Lung (tissue), 11 donors: ENCODE measurements at regions not wholly inside any gene's neighbourhood (a gene's known extent, or its start where the extent isn't known, plus 50 kb on each side); places are given as distances from the start of the nearest gene placed in this dataset.

Experiments
- ATAC-seq: fragments of 200-7000 bp; cut with Tn5 transposase; one replicate; pipeline ENCODE4 v1.9.1; 2020; ENCODE audit warnings: moderate number of reproducible peaks; ENCODE audit not compliant: insufficient read depth, low FRiP score
- DNase-seq, 3 donors: peaks; one replicate each; pipeline ENCODE4 v3.0.0-alpha.2; 2013 to 2017
- H3K27ac ChIP-seq, 2 donors: one replicate each; pipeline ENCODE4 v1.5.1; 2013; ENCODE audit warnings: mild to moderate bottlenecking in 2 of 2, moderate library complexity in 2 of 2, control low read depth in 1 of 2, inconsistent platforms in 1 of 2, low read depth in 1 of 2, low read length in 1 of 2
- H3K27me3 ChIP-seq, 3 donors: one replicate each; pipeline ENCODE4 v1.5.1; 2013; ENCODE audit warnings: low read length in 2 of 3; ENCODE audit not compliant: control insufficient read depth in 3 of 3, insufficient read depth in 3 of 3
- H3K36me3 ChIP-seq, 4 donors: one replicate each; pipeline ENCODE4 v1.5.1; 2013; ENCODE audit warnings: low read length in 4 of 4, mild to moderate bottlenecking in 1 of 4, moderate library complexity in 1 of 4; ENCODE audit not compliant: control insufficient read depth in 4 of 4, insufficient read depth in 4 of 4
- H3K4me1 ChIP-seq, 5 donors: one replicate each; pipeline ENCODE4 v1.5.1; 2013; ENCODE audit warnings: low read length in 5 of 5, mild to moderate bottlenecking in 2 of 5, moderate library complexity in 1 of 5; ENCODE audit not compliant: control insufficient read depth in 5 of 5, insufficient read depth in 5 of 5
- H3K4me3 ChIP-seq: one replicate; pipeline ENCODE4 v1.5.1; 2013; ENCODE audit warnings: mild to moderate bottlenecking, control low read depth, moderate library complexity
- H3K9ac ChIP-seq, 2 donors: one replicate each; pipeline ENCODE4 v1.5.1; 2013; ENCODE audit warnings: low read length in 2 of 2, control low read depth in 1 of 2; ENCODE audit not compliant: insufficient read depth in 1 of 2
- H3K9me3 ChIP-seq, 4 donors: one replicate each; pipeline ENCODE4 v1.5.1; 2013; ENCODE audit warnings: low read length in 3 of 4, mild to moderate bottlenecking in 1 of 4, moderate library complexity in 1 of 4; ENCODE audit not compliant: control insufficient read depth in 4 of 4, insufficient read depth in 3 of 4
- WGBS, 2 donors: extraction: QIAGEN DNeasy Blood & Tissue Kit; methylation state at CpG; one replicate each; pipeline ENCODE4 v1.1.7; 2013; 5-methylcytosine and 5-hydroxymethylcytosine counted together
- TF ChIP-seq, protein P1 (sequence below): IDR thresholded peaks from 2 replicates; pipeline ENCODE4 v1.5.1; 2012; ENCODE audit warnings: mild to moderate bottlenecking; ENCODE audit errors: control extremely low read depth, extremely low read depth
- donor health status: control.
- donor health status: control.
- donor health status: Bipolar disorder and iron deficiency.
- donor health status: healthy.
- donor health status: DM: yes; HTN: yes; CAD: no.

DNA sequence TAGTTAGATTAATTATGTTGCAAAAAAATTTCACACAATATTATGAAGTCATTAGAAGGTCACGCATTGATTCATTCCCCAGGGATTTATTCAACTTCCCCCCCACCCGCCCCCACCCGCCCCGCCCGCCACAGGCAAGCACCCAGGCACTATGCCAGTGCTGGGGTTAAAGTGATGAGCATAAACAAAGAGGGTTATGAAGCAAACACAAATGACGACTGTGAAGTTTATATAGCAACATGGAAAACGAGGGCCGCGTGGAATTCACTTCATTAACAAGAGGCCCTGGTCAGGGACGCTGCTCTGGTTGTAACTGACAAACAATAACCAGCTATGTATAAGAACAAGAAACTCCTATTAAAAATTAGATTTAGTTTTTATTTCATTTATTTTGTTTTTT is 656.5 kb upstream of the COBL start:
- ATAC-seq: no peak
- H3K9me3 ChIP-seq: peaks cover 0 to 2% (median 0%) of the 10 kb centered on the region in 4 donors
- H3K4me1 ChIP-seq: peaks cover 0 to 36% (median 0%) of the 10 kb centered on the region in 5 donors
- no peak overlapping the region for H3K4me3 ChIP-seq
- H3K27me3 ChIP-seq: no peaks in the 10 kb centered on the region
- WGBS, 2 donors: 77 to 87% methylated on average over 10 of the region's 10 CpGs
- TF ChIP-seq, protein P1, sequence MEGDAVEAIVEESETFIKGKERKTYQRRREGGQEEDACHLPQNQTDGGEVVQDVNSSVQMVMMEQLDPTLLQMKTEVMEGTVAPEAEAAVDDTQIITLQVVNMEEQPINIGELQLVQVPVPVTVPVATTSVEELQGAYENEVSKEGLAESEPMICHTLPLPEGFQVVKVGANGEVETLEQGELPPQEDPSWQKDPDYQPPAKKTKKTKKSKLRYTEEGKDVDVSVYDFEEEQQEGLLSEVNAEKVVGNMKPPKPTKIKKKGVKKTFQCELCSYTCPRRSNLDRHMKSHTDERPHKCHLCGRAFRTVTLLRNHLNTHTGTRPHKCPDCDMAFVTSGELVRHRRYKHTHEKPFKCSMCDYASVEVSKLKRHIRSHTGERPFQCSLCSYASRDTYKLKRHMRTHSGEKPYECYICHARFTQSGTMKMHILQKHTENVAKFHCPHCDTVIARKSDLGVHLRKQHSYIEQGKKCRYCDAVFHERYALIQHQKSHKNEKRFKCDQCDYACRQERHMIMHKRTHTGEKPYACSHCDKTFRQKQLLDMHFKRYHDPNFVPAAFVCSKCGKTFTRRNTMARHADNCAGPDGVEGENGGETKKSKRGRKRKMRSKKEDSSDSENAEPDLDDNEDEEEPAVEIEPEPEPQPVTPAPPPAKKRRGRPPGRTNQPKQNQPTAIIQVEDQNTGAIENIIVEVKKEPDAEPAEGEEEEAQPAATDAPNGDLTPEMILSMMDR: no peak
- H3K9ac ChIP-seq: peak overlapping the region in 1 of 2 donors; percentile 23
- DNase-seq: peak; percentile 92 to 97 (median 97)
- H3K27ac ChIP-seq: no peak overlapping the region
- H3K36me3 ChIP-seq: no peaks in the 10 kb centered on the region

- Histone ChIP-seq H3K4me3 (no peak overlapping the region), H3K4me1 (peaks cover 0 to 36% (median 0%) of the 10 kb centered on the region in 5 donors), H3K9me3 (peaks cover 0 to 2% (median 0%) of the 10 kb centered on the region in 4 donors), H3K27me3 (no peaks in the 10 kb centered on the region), H3K9ac (no peak overlapping the region), H3K27ac (no peak overlapping the region), H3K36me3 (no peaks in the 10 kb centered on the region)
- peak in 2 of 3 donors; percentile 60 to 73 for DNase-seq
- TF ChIP-seq, protein P1: no peak
- WGBS, 2 donors: 67 to 69% methylated on average over 4 of the region's 4 CpGs
- no peak for ATAC-seq
These were observed 654.5 kb upstream of the COBL start for GRCh38 chr7:51970961-51971665.

- Histone ChIP-seq H3K4me3 (no peak overlapping the region), H3K4me1 (peaks cover 0 to 24% (median 0%) of the 10 kb centered on the region in 5 donors), H3K36me3 (no peaks in the 10 kb centered on the region), H3K27ac (no peak overlapping the region), H3K27me3 (no peaks in the 10 kb centered on the region), H3K9me3 (peaks cover 0 to 2% (median 0%) of the 10 kb centered on the region in 4 donors), H3K9ac (no peak overlapping the region)
- WGBS, 2 donors: 70 to 78% methylated on average over 2 of the region's 2 CpGs
- DNase-seq (peak in 2 of 3 donors; percentile 52 to 55), ATAC-seq (no peak)
- TF ChIP-seq, protein P1: no peak
These were observed 651.9 kb upstream of the COBL start for GRCh38 chr7:51968461-51968860.

GRCh38 chr7:51965454-51965853 is 648.8 kb upstream of the COBL start:
- no peak for ATAC-seq
- H3K9ac ChIP-seq: no peak overlapping the region

More at GRCh38 chr7:51965454-51965853, 648.8 kb upstream of the COBL start:
- 28 to 35% methylated on average over 5 of the region's 5 CpGs for WGBS, 2 donors
- DNase-seq: no peak
- H3K27me3 ChIP-seq: no peaks in the 10 kb centered on the region
- H3K4me1 ChIP-seq: peaks cover 0 to under 1% (median 0%) of the 10 kb centered on the region in 5 donors
- TF ChIP-seq, protein P1: no peak
- H3K9me3 ChIP-seq: no peaks in the 10 kb centered on the region
- H3K36me3 ChIP-seq: no peaks in the 10 kb centered on the region
- H3K4me3 ChIP-seq: no peak overlapping the region
- H3K27ac ChIP-seq: no peak overlapping the region
